HG03378 (cell line): ENCODE measurements at regions not wholly inside any gene's neighbourhood (a gene's known extent, or its start where the extent isn't known, plus 50 kb on each side); places are given as distances from the start of the nearest gene placed in this dataset.

Experiments used
- ATAC-seq: cut with Tn5 transposase; IDR thresholded peaks from one replicate; pipeline ENCODE4 v1.9.1; 2021; ENCODE audit warnings: mild to moderate bottlenecking, moderate library complexity; ENCODE audit not compliant: unreplicated experiment

- ATAC-seq, result no peak
These were observed 1791.1 kb downstream of the MAT2B start for GRCh38 chr5:165296401-165297130.

GRCh38 chr5:165304193-165304827 lies 1798.9 kb downstream of the MAT2B start:
- ATAC-seq, result no peak

GRCh38 chr5:165305596-165305995 lies 1800.2 kb downstream of the MAT2B start:
- no peak for ATAC-seq

GRCh38 chr5:165309446-165309845 lies 1804.0 kb downstream of the MAT2B start:
- no peak for ATAC-seq

- no peak for ATAC-seq
These were observed 1804.6 kb downstream of the MAT2B start for GRCh38 chr5:165310031-165310430.

GRCh38 chr5:165321912-165322311 lies 1816.5 kb downstream of the MAT2B start:
- no peak for ATAC-seq

- no peak for ATAC-seq
These were observed 1819.8 kb downstream of the MAT2B start for GRCh38 chr5:165325221-165325620.

- no peak for ATAC-seq
These were observed 1822.2 kb downstream of the MAT2B start for GRCh38 chr5:165327631-165328030.

GRCh38 chr5:165328846-165329245 lies 1823.4 kb downstream of the MAT2B start:
- no peak for ATAC-seq

- ATAC-seq, result no peak
These were observed 1828.2 kb downstream of the MAT2B start for GRCh38 chr5:165333623-165334022.

- no peak for ATAC-seq
These were observed 1828.8 kb downstream of the MAT2B start for GRCh38 chr5:165334201-165334600.

GRCh38 chr5:165349735-165350134 lies 1844.3 kb downstream of the MAT2B start:
- no peak for ATAC-seq

GRCh38 chr5:165351342-165351741 lies 1845.9 kb downstream of the MAT2B start:
- no peak for ATAC-seq

GRCh38 chr5:165360366-165360765 lies 1854.9 kb downstream of the MAT2B start:
- ATAC-seq, result no peak

- ATAC-seq, result no peak
These were observed 1855.5 kb downstream of the MAT2B start for GRCh38 chr5:165360784-165361542.

- no peak for ATAC-seq
These were observed 1864.8 kb downstream of the MAT2B start for GRCh38 chr5:165370233-165370632.

- no peak for ATAC-seq
These were observed 1865.4 kb downstream of the MAT2B start for GRCh38 chr5:165370794-165371193.

GRCh38 chr5:165375201-165375600 lies 1869.8 kb downstream of the MAT2B start:
- no peak for ATAC-seq

GRCh38 chr5:165393839-165394238 lies 1888.4 kb downstream of the MAT2B start:
- no peak for ATAC-seq

- no peak for ATAC-seq
These were observed 1892.1 kb downstream of the MAT2B start for GRCh38 chr5:165397516-165397915.

GRCh38 chr5:165400086-165400485 lies 1894.7 kb downstream of the MAT2B start:
- no peak for ATAC-seq

- no peak for ATAC-seq
These were observed 1899.5 kb downstream of the MAT2B start for GRCh38 chr5:165404917-165405316.
